GM12872 (cell line): ENCODE measurements at regions not wholly inside any gene's neighbourhood (a gene's known extent, or its start where the extent isn't known, plus 50 kb on each side); places are given as distances from the start of the nearest gene placed in this dataset.

Experiments
- TF ChIP-seq, protein P1 (sequence below): IDR thresholded peaks from 3 replicates; pipeline ENCODE4 v1.5.1; 2011; ENCODE audit warnings: low read depth, mild to moderate bottlenecking, low read length, moderate library complexity; ENCODE audit not compliant: insufficient read depth

DNA sequence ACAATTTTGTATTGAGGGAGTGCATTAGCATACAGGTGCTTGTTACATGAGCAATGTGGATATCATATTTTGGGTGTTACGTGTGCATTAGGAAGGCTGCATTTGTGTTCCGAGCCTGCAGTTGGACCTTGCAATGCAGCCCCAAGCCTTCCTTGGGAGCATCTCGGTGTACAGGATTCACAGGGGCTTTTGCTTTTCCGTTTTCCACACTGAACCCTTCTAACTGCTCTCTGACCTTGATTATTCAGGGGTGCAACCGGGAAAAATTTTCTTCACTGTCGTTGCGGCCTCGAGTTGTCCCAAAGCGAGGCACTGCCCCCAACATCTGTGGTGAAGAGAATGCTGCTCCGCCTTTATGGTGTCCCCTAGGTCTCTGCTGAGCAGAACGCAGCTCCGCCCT lies 80.1 kb upstream of the PLEKHG4B start:
- TF ChIP-seq, protein P1, sequence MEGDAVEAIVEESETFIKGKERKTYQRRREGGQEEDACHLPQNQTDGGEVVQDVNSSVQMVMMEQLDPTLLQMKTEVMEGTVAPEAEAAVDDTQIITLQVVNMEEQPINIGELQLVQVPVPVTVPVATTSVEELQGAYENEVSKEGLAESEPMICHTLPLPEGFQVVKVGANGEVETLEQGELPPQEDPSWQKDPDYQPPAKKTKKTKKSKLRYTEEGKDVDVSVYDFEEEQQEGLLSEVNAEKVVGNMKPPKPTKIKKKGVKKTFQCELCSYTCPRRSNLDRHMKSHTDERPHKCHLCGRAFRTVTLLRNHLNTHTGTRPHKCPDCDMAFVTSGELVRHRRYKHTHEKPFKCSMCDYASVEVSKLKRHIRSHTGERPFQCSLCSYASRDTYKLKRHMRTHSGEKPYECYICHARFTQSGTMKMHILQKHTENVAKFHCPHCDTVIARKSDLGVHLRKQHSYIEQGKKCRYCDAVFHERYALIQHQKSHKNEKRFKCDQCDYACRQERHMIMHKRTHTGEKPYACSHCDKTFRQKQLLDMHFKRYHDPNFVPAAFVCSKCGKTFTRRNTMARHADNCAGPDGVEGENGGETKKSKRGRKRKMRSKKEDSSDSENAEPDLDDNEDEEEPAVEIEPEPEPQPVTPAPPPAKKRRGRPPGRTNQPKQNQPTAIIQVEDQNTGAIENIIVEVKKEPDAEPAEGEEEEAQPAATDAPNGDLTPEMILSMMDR = no peak

DNA sequence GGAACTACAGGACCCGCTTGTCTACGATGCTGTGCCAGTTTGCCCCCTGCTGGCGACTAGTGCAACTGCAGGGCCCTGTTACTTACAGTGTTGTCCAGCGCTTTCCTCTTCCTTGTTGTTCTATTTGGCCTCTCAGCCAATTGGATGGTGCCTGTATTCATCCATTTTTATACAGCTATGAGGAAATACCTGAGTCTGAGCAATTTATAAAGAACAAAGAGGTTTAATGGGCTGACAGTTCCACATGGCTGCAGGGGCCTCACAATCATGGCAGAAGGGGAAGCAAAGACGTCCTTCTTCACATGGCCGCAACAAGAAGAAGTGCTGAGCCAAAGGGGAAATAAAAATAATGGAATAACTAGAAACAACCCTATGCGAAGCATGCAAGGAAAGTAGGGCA lies 78.7 kb upstream of the PLEKHG4B start:
- TF ChIP-seq, protein P1 = no peak

DNA sequence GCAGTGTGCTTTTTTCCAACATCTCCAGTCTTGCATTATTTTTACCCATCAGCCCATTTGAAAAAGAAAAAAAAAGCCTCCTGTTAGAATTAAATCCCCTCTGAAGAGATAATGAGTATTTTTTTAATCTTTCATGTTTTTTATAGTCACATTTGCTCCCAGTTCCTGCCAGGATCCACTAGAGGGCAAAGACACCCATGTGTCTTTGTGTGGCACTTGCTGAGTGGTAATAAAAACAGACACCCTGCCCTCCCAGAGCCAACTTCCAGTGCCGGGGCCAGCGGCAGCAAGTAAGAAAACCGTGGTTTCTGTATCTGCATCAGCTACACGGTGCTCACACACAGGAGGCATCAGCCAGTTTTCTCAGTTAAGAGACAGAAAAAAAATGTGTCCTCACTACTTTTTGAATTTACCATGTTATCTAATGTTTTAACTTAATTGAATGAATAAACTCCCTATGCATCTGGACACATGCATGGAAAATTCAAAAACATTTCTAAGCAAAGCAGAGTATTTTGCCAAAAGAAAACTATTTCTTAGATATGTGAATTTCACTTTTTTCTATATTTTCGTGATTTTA lies 70.2 kb upstream of the PLEKHG4B start:
- TF ChIP-seq, protein P1 = peak; percentile 13; the same call in 1 of the 3 replicates

DNA sequence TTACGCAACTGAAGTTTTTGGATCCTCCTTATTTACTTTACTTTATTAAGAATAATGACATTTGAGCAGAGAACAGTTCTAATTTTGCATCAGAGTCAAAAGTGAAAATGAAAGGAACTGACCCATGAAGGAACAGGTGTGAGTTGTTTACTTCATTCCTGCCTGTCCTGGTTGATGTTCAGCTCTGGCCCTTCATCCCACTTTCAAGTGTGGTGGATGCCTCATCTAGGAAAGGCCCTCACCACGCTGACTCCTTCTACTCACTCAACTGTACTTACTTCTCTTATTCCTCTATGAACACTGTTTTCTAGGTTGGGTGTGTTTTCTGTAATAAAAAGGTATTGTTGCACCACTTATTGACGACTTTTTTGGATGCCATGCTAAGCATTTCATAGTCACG lies 61.8 kb upstream of the PLEKHG4B start:
- TF ChIP-seq, protein P1 = no peak

DNA sequence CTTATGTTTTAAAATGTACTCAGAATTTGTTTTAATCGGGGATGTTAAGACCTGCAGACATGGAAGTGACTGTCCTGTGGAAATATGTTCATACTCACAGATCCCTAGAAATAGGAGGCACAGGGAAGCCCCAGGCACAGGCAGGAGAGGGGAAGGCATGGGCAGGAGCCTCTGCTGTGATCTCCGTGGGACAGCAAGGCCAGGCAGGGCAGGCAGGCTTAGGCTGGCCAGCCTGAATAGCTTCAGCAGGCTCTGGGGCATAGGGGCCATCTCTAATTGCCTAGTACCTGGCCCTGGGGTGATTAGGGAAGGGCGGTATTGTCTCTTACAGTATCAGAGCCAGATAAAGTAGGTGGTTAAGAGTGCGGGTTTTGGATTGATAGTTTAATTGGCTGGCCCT lies 59.8 kb upstream of the PLEKHG4B start:
- TF ChIP-seq, protein P1 = no peak

DNA sequence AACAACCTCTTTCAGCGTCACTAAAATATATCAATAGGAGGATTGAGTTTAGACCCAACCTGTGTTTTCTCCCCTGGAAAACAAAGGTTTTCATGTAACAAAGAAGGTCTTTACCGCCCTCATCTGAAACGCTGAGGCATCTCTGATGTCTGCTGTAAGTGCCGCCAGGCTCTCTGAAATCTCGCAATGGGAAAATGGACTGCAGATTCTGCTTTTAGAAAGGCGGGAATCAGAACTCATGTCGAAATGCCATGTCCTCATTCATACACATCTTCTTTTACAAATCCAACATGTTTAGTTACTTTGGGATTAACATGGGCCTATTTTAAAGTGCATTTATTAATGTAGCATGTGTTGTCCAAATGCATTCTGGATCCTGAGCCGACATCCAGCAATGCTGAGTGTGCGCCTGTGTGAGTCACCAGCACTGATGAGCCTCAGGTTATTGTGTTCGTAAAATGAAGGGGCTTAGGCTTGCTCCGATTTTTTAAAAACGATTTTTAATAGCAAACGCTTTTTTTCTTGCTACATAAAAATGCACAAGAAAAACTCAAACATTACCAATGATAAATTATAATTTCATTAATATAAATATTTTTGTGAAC lies 51.9 kb upstream of the PLEKHG4B start:
- TF ChIP-seq, protein P1 = no peak
